Neural cell (in vitro differentiated cells): ENCODE measurements at regions not wholly inside any gene's neighbourhood (a gene's known extent, or its start where the extent isn't known, plus 50 kb on each side); places are given as distances from the start of the nearest gene placed in this dataset.

Experiments used
- CTCF ChIP-seq: fragments of 450-650 bp; IDR thresholded peaks from 2 replicates; pipeline ENCODE4 v1.5.1; 2014; ENCODE audit warnings: antibody characterized with exemption, mild to moderate bottlenecking, moderate library complexity; ENCODE audit not compliant: poor library complexity, severe bottlenecking
- EP300 ChIP-seq: fragments of 450-650 bp; conservative IDR thresholded peaks from 2 replicates; pipeline ENCODE4 v1.6.1; 2014; ENCODE audit warnings: antibody characterized with exemption, mild to moderate bottlenecking, moderate library complexity; ENCODE audit not compliant: poor library complexity, severe bottlenecking
- EZH2 ChIP-seq: fragments of 200-600, 300-800 bp; shearing (Covaris generic), sonication (generic); IDR thresholded peaks from 2 replicates; pipeline ENCODE4 v1.6.1; 2014; ENCODE audit warnings: antibody characterized with exemption, low read length, borderline replicate concordance, mild to moderate bottlenecking; ENCODE audit not compliant: insufficient read depth, poor library complexity, severe bottlenecking
- TAF1 ChIP-seq: IDR thresholded peaks from 2 replicates; pipeline ENCODE4 v1.6.1; 2012; ENCODE audit warnings: low read depth

- TF ChIP-seq EZH2: no peak
- no peak for TF ChIP-seq TAF1
- no peak for TF ChIP-seq EP300
- TF ChIP-seq CTCF: no peak
Observed at GRCh38 chr15:56794553-56795329, 61.4 kb upstream of the ZNF280D start.
